ENCODE measurements at regions not wholly inside any gene's neighbourhood (a gene's known extent, or its start where the extent isn't known, plus 50 kb on each side); places are given as distances from the start of the nearest gene placed in this dataset.

DNA sequence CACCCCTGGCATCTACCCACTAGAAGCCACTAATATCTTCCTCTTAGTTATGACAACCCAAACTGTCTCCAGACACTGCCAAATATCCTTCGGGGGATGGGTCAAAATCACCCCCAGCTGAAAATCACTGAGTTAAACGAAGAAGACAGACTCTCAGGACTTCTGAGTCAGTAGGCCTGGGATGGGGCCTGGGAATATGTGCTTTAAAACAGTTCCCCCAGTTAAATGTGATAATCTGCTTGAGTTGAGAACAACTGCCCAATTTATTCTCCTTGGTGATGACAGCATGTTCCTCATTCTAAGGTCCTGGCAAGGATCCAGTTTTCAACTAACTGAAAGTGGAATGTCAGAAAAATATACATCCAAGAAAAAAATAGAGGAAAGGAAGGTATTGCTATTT is 52.4 kb downstream of the CBLL2 start:
- no peak for DNase-seq (ENCODE audit: low read depth)

DNA sequence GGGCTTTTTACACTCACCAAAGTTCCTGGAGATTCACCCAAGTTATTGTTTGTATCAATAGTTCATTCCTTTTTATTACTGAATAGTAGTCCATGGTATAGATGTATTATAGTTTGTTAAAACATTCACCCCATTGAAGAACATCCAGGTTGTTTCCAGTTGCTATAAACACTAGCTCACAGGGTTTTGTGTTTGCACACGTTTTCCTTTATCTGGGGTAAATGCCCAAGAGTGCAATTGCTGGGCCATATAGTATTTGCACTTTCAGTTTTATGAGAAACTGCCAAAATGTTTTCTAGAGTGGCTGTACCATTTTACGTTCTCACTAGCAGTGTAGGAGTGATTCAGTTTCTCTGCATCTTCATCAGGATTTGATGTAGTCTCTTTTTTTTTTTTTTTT is 57.1 kb downstream of the CBLL2 start:
- no peak for DNase-seq (ENCODE audit: low read depth)

DNA sequence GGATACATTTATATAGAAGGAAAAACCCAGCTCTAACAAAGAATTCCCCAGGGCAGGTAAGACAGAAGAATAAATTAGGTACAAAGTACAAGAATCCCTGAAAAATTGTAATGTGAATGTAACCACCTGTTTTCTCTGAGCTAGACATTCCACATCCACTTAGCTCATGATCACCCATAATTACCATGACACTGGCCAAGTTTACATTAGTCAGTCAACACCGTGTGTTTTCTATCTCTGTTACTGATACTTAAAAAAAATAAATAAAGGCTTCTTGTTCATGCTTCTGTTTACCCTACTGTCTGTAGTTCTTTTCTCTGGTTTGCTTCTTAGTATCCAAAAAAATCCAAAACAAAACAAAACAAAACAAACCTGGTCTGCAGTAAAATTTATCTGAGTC is 66.0 kb downstream of the CBLL2 start:
- DNase-seq (ENCODE audit: low read depth), result no peak

DNA sequence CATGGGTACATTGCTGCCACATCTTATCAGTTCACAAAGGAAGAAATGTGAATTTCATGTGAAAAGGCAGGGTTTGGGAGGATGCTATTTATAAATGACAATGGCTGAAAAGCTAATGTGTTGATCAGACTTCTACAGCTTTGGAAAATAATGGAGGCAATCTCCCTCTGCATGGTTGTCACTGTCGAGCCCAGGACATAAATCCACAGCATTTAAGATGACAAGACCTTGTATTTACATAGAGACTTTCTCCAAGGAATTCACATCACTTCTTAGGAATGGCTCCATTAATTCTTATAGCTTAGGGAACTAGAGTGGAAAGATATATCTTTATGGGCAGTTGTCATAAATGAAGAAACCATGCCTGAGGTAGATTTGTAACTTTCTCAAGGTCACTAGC is 66.7 kb downstream of the CBLL2 start:
- DNase-seq (ENCODE audit: low read depth), result no peak

DNA sequence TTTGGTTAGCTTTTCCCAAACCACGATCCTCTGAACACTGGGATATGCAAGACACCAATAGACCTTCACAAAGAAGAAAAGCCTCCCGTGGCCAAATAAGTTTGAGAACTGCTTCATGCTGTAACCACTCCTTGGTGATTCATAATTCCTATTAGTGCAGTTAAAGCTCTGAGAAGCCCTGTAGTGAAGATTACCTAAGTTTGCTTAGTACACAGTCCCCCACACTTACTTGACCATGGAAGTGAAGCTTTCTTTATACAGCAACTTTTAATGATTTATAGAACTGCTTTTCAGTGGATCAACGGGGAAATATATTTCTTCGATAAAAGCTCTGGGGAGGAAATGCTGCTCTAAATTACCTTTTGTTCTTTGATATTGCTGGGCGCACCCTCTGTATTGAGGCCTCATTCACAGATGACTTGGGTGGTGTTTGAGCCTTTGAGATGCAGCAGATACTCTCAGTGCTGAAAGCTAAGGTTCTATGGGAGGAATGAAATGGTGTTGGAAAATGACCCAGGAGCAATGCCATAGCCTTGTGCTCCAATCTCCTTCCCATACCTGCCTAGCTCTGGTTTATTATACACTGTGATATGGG is 67.4 kb downstream of the CBLL2 start:
- DNase-seq (ENCODE audit: low read depth), result no peak

DNA sequence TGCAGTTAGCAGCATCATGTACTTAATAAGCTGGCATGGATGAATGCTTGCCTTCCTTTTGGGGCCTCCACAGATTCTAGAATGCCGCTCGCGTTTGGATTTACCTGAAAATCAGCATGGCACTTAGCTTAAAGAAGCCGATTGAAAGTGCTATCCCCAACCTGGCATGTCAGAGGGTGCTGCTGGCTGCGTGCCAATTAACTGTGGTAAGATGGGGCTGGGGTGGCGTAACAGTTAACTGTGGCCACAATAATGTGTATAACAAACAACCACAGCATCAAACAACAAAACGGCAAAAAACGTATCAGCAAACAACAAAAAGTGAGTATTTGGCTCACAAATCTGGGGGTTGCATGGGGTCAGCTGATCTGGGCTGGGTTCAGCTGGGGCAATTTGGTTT is 70.5 kb downstream of the CBLL2 start:
- no peak for DNase-seq (ENCODE audit: low read depth)

DNA sequence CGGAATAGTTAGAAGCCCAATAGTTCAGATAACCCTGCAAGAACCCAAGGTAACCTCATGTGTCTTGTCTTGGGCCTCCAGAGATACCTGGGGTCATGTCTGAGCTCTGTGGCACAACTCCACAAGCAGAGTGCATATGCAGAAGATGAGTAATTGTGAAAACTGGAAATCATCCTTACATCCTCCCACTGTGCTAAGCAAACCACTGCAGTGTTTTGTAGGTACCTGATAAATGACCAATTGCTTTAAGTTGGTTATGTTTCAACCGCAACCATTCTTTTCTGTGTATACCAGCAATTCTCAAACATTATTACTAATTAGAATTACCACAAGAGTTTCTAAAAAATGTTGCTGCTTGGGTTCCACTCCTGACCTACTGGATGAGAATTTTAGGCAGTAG is 73.2 kb downstream of the CBLL2 start:
- no peak for DNase-seq (ENCODE audit: low read depth)

DNA sequence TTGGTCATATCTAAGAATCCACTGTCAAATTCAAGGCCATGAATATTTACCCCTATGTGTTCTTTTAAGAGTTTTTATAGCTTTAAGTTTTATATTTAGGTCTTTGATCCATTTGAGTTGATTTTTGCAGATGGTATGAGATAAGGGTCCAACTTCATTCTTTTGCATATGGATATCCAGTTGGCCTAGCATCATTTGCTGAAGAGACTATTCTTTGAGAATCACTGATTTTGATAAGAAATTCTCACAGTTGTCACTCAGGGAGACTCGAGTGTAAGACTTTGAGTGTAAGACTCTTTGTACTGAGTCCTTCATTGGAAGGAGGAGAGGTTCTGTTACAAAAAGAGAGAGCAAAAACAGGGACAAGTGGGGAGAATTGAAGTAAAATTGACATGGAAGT is 74.8 kb downstream of the CBLL2 start:
- DNase-seq (ENCODE audit: low read depth), result no peak

DNA sequence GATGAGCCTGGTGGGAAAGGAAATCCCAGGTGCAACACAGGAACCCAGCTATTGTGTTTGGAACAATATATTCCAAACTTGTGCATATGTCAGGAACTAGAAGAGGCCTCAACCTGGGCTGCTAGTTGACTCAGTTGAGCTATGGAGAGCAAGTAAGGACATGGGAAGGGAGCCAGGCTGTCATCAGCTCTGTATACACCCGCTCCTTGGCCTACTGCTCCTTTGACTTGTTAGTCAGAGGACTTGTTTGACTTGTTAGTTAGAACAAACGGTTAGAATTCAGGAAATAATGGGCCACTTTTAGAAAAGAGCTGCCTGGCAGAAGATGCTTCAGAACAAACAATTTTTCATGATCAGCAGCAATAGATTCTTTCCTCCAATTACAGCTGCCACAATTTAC is 76.4 kb downstream of the CBLL2 start:
- DNase-seq (ENCODE audit: low read depth), result no peak

DNA sequence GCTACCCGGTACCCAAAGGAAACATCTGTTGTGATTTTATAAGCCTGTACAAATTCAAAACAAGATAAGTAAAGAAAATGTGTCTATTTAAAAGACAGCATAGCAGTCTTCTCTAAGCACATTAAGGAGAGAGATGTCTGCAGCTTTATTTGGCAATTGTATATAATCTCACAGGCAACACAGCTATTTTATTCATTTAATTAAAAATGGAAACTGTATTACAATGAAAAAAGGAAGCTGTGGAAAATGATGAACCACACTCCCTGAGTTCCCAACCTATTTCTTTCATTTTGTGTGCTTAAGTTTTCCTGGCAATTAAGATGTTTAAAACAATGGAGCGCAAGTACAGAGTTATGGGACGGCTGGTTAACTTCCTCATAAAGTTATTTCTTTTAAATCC is 78.4 kb downstream of the CBLL2 start:
- no peak for DNase-seq (ENCODE audit: low read depth)

DNA sequence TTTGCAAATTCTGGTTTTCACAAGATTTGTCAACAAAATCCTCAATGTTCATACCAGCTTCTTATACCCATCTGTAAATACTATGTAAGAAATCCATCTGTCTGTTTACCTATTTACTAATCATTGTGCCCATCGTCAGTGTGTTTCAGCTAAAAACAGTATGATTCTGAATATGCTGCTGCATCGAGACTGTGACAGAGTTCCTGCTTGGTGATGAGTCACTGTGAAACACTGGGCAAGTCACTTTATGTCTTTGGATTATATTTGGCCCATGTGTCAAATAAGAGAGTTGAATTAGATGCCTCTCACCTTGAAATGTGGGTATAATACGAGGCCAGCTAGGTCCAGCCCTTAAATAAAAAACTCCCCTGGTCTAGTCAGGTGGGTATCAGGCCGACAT is 79.3 kb downstream of the CBLL2 start:
- no peak for DNase-seq (ENCODE audit: low read depth)

DNA sequence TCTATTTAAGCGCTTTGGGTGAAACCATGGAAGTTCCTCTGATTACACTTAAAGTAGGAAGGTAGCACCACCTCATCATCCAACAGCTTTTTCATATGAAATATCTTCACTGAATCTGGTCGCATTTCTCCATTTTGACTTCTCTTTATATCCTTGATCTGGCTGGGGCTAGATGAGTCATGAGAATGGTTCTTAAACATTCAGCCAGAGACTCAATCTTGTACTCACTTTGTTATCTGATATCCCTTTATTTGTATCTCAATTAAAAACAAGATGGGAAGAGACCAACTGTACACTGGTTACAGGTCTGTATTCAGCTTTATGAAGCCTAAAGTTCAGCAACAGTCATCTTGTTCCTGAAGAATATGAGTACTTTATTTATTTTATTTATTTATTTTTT is 84.9 kb downstream of the CBLL2 start:
- no peak for DNase-seq (ENCODE audit: low read depth)

DNA sequence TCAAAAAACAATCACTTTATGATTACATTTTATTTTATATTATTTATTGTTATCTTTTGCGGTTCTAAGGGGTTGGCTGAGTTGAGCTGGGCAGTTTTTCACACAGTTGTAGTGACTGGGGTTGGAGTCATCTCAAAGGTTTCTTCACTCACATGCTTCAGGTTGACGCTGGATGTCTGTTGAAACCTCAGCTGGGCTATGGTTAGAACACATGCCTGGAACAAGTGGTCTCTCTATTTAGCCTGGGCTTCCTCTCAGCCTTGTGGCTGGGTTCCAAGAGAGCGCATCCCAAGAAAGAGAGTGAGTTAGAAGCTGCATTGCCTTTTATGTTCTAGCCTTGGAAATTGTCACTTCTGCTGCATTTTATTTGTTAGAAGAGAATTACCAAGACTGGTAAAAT is 87.4 kb downstream of the CBLL2 start:
- no peak for DNase-seq (ENCODE audit: low read depth)

DNA sequence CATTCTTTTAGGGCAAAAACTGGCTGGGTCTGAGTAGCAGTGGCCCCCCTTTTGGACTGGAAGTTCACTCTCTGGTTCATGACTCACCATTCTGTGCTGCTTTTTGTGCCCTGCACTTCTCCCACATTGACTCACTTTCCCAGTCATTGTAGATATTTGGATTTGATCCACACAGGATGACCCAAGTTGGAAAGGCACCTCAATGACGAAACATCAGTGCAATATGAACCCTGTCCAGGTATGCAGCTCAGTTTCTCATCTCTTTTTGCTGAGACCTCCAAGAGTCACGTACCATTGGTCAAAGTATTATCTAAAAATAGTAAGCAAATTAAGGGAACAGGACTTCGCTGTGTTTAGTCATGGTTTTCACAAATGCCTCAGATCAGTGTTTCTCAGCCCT is 92.7 kb downstream of the CBLL2 start:
- DNase-seq (ENCODE audit: low read depth), result no peak

DNA sequence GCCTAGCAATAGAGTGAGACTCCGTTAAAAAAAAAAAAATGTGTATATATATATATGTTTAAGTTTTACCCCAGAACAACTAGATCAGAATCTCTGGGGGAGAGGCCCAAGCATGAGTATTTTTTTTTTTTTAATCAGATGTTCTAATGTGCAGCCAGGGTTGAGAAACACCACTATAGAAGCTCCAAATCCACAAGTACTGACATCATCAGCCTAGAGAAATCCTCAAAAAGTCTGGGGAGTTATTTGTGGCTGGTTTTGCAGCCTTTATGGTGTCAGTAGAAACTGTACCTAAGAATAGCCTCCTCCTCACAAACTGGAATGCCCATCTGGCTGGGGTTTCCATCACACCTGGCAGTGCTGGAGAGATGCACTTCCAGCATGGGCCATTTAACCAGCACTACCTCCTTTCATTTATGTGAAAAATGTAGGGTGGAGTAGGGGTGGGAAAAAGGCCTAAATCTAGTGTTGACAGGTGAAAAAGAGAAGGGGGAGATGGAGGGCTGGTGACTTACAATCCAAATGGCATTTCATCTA is 93.5 kb downstream of the CBLL2 start:
- DNase-seq (ENCODE audit: low read depth), result no peak

DNA sequence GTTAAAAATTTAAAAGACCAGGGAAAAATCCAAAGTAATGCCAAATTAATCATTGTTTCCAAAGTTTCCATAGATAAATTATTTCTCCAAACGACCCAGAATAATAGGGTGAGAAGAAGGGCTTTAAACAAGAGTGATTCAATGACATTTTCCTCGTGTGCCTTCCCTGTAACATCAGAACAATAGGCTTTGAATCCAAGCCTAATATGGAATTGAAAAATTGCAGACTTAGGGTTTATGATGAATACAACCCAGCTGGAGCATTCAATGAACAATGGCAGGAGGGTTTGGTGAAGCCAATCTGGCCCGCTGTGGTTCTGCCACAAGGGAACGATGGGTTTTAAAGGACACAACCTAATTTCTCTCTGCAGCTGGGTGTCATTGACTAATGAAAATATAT is 94.2 kb downstream of the CBLL2 start:
- DNase-seq (ENCODE audit: low read depth), result no peak

DNA sequence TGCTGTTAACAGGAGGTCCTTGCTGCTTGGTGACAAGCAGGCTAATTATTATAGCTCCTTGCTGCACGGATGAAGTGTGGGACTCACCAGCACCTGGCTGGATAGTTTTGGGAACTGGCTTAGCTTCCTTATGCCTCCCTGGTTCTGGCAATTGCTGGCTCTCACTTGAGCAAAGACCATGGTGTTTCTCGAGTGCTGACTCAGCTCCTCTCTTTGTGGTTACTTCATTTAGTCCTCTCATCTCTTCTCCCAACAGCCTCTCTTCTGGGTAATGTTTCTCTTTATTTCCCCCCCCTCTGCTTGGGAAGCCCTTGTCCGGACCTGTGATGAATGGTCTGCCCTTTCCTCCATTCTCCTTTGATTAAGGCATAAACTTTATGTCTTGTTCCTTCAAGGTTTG is 100.4 kb downstream of the CBLL2 start:
- no peak for DNase-seq (ENCODE audit: low read depth)

DNA sequence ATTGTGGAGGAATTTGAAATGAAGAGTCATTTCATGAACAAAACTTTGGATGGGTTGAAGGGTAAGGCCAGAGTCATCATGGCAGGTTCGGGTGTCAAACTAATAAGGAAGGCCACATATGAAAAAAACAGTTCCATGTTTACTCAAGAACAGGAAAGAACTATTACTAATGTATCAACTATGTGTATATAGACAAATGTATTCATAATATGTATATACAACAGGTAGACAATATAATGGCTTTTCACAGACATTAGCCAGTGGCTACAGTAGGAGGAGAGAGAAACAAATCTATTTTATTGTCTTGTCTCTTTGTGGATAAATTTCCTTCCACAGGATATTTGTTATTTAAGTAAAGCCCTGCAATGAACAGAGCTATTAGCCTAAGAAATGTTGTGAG is 101.1 kb downstream of the CBLL2 start:
- no peak for DNase-seq (ENCODE audit: low read depth)

DNA sequence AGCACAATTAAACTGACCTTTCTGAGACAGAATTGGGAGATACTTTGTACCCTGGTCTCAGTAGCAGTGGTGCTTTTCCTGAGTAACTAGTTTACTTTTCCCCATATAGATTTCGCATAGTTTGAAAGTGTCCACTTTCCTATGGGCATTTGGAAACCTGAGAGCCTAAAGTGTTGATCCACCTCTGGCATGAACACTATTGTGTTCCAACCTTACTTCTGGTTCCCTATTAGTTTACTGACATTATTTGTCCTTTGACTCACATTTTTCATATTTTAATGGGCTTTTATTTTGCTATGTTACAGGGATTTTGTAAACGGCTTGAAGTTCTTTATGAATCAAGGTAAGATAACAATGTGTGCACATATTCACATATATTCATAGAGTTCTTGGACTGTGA is 103.7 kb downstream of the CBLL2 start:
- no peak for DNase-seq (ENCODE audit: low read depth)

DNA sequence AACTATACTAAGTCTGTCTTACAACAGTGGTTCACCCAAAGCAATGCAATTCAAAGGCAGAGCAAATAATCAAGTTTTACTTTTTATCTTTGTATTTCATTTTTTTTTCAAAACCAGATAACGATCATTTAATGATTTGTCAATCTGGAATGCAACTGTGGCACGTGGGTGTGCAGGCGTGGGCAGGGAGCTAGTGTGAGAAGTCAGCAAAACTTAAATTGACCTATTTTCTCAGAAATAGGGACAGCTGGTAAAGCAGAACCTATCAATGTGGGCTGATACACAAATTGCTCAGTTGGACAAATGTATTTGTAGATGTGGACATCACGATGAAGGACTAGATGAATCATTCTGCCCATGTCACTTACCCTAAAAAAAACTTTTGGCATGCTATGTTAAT is 105.6 kb downstream of the CBLL2 start:
- no peak for DNase-seq (ENCODE audit: low read depth)

DNA sequence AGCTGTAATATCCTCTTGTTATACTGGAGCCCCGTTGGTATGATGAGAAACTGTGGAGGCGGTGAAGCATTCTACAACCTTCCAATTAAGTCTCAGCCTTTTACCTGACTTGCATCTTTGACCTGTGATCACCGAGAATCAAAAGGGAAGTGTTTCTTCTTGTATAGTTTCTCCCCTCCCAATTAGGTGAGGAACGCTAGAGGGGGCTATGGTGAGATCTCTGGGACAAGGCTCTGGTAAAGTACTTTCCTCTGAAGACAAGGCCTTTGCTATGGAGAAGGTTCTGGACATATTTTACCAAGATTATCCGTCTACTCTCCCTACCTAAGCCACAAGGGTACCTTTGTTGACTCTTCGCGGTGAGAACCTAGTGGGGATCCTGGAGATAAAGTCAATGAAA is 111.3 kb downstream of the CBLL2 start:
- DNase-seq (ENCODE audit: low read depth), result no peak

DNA sequence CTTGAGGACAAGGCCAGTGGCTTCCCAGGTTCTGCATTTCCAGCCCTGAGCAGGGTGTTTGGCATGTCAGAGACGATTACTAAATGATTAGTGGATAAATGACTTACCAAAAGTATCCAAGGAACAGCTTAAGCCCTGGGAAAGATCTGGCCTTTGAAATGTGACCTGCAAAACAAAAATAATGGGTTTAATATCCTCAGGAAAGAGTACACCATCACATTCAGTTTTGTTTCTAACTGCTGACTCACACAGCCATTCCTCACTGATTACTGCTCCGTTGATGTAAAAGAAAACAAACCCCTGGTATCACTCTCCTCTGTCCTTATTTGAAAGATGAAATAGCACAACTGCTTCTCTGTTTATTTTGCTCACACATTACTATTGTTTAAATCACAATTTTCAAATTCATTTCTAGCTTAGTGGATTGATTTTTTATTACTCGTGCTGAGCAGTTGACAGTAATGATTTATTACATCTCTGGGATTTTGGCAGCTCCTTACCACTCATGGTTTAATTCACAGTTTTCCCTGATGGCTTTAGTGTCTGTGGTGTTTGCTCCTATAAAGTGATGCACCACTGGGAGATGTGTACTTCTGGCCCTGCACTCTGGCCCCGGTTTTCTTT is 117.0 kb downstream of the CBLL2 start:
- DNase-seq (ENCODE audit: low read depth), result no peak

DNA sequence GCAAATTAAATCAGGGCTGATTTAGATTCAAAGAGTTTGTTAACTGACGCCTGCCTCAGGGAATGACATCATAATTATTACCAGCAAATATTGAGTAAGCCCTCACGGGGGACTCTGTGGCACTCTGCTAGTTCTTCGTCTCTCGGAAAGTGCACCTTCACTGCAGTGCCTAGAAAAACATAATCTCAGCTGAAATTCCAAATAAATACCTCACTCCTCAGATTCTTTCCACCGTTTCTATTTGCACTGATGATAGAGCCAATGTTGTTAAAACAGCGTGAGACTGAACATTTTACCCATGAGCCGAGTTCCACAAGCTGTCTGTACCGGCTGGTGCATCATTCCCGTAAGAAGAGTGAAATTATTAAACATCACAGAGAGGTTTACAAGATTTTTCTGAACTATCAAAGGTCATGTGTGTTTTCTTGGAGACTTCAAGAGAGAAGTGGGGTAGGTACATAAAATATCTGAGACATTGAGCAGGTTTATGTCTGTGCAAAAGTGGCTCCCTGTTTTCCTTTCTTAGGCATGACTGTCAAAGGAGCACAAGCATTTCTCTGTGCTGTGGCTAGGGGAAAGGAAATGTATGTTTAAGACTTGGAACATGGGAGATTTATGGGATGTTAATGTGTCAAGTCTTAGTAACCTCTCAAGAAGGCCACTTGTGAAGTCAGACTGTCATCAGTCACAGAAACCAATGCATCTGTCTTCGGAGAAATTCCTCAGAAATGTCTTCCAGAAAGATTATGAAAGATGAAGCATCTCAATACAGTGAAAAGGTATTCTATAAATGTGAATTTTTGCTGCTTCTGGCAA is 119.6 kb downstream of the CBLL2 start:
- no peak for DNase-seq (ENCODE audit: low read depth)

Measured in stimulated activated CD8-positive, alpha-beta memory T cell treated with anti-CD3 and anti-CD28 coated beads, Interleukin-7, amount 100 ng/mL, for 24 hours (primary cell).